IMR-90 (cell line): ENCODE measurements at regions not wholly inside any gene's neighbourhood (a gene's known extent, or its start where the extent isn't known, plus 50 kb on each side); places are given as distances from the start of the nearest gene placed in this dataset.

ENCODE experiments used
- ATAC-seq: fragments of 200-7000 bp; cut with Tn5 transposase; 2 replicates; pipeline ENCODE4 v1.9.1; 2020; ENCODE audit warnings: low read depth, mild to moderate bottlenecking, moderate library complexity
- BruUV-seq: library from RNA; stranded (reverse); fragments of 400-500 nt; replicated peaks from 2 replicates; lab custom pipeline; 2021; lab: Mats Ljungman, UMichigan
- CTCF ChIA-PET: fragments of 300-600 bp; formaldehyde crosslinking; extraction: SDS; loops from one replicate; lab custom pipeline; 2021; ENCODE audit warnings: antibody characterized with exemption; lab: Yijun Ruan, JAX
- POLR2A ChIA-PET: fragments of 300-600 bp; sonication (Branson Sonifier 250); formaldehyde crosslinking; loops from one replicate; lab custom pipeline; 2022; ENCODE audit warnings: antibody characterized with exemption; ENCODE audit not compliant: unreplicated experiment; lab: Charles Lee
- DNase-seq: peaks from one replicate; pipeline ENCODE4 v3.0.0; 2013
- H2AFZ ChIP-seq: replicated peaks from 2 replicates; pipeline ENCODE3; 2013; ENCODE audit warnings: low read length, mild to moderate bottlenecking; ENCODE audit not compliant: poor library complexity
- H2AK5ac ChIP-seq: 2 replicates; pipeline ENCODE4 v1.6.1; 2013; ENCODE audit warnings: low read depth, low read length, inconsistent platforms
- H2AK9ac ChIP-seq: replicated peaks from 2 replicates; pipeline ENCODE3; 2013; ENCODE audit warnings: mild to moderate bottlenecking, low read depth, low read length, moderate library complexity; ENCODE audit not compliant: poor library complexity
- H2BK120ac ChIP-seq: 2 replicates; pipeline ENCODE4 v1.6.1; 2013; ENCODE audit warnings: low read depth, low read length, inconsistent platforms
- H2BK15ac ChIP-seq: 3 replicates; pipeline ENCODE4 v1.6.1; 2013; ENCODE audit warnings: low read depth, low read length, inconsistent platforms
- H2BK20ac ChIP-seq: 2 replicates; pipeline ENCODE4 v1.6.1; 2013; ENCODE audit warnings: low read depth, mild to moderate bottlenecking, inconsistent platforms, low read length, moderate library complexity
- H2BK5ac ChIP-seq: 2 replicates; pipeline ENCODE4 v1.6.1; 2013; ENCODE audit warnings: mild to moderate bottlenecking, low read depth, low read length, inconsistent platforms; ENCODE audit not compliant: poor library complexity, severe bottlenecking
- H3K14ac ChIP-seq: replicated peaks from 2 replicates; pipeline ENCODE4 v1.6.1; 2013; ENCODE audit warnings: low read depth, low read length, inconsistent platforms
- H3K18ac ChIP-seq: 2 replicates; pipeline ENCODE4 v1.6.1; 2013; ENCODE audit warnings: low read depth, low read length, control low read depth
- H3K23ac ChIP-seq: 2 replicates; pipeline ENCODE4 v1.6.1; 2013; ENCODE audit warnings: low read depth, low read length, inconsistent platforms
- H3K27ac ChIP-seq: 2 replicates; pipeline ENCODE4 v1.5.1; 2013; ENCODE audit warnings: mild to moderate bottlenecking, control low read depth, low read length; ENCODE audit not compliant: insufficient read depth
- H3K27me3 ChIP-seq: 2 replicates; pipeline ENCODE4 v1.6.1; 2013; ENCODE audit warnings: low read length; ENCODE audit not compliant: control insufficient read depth, insufficient read depth
- H3K36me3 ChIP-seq: 2 replicates; pipeline ENCODE4 v1.6.1; 2013; ENCODE audit warnings: low read length, mixed read lengths; ENCODE audit not compliant: control insufficient read depth, insufficient read depth
- H3K4ac ChIP-seq: 2 replicates; pipeline ENCODE4 v1.6.1; 2013; ENCODE audit warnings: low read depth, low read length, inconsistent platforms
- H3K4me1 ChIP-seq: 2 replicates; pipeline ENCODE4 v1.6.1; 2013; ENCODE audit warnings: low read length, mixed read lengths; ENCODE audit not compliant: control insufficient read depth, insufficient read depth
- H3K4me2 ChIP-seq: 2 replicates; pipeline ENCODE4 v1.6.1; 2013; ENCODE audit warnings: low read depth, mild to moderate bottlenecking, control low read depth, low read length, moderate library complexity
- H3K4me3 ChIP-seq: 2 replicates; pipeline ENCODE4 v1.5.1; 2013; ENCODE audit warnings: low read depth, mild to moderate bottlenecking, control low read depth, low read length, moderate library complexity; ENCODE audit not compliant: insufficient read depth
- H3K56ac ChIP-seq: 2 replicates; pipeline ENCODE4 v1.6.1; 2013; ENCODE audit warnings: low read length, inconsistent platforms; ENCODE audit not compliant: insufficient read depth; ENCODE audit errors: extremely low read depth
- H3K79me1 ChIP-seq, 2 experiments: 2 replicates each; pipeline ENCODE4 v1.6.1; 2013; ENCODE audit warnings: low read length in 2 of 2, inconsistent platforms in 1 of 2, low read depth in 1 of 2
- H3K9ac ChIP-seq: 2 replicates; pipeline ENCODE4 v1.6.1; 2013; ENCODE audit warnings: low read depth, low read length, control low read depth
- H3K9me1 ChIP-seq: 2 replicates; pipeline ENCODE4 v1.6.1; 2013; ENCODE audit warnings: low read length, inconsistent platforms; ENCODE audit not compliant: insufficient read depth
- H3K9me3 ChIP-seq: 2 replicates; pipeline ENCODE4 v1.6.1; 2013; ENCODE audit warnings: low read length; ENCODE audit not compliant: control insufficient read depth, insufficient read depth
- H4K20me1 ChIP-seq: 2 replicates; pipeline ENCODE4 v1.6.1; 2013; ENCODE audit warnings: low read length, inconsistent platforms; ENCODE audit not compliant: insufficient read depth
- H4K5ac ChIP-seq: 2 replicates; pipeline ENCODE4 v1.6.1; 2013; ENCODE audit warnings: mild to moderate bottlenecking, low read depth, low read length, control low read depth
- H4K8ac ChIP-seq, 2 experiments: 2 replicates each; pipeline ENCODE4 v1.6.1; 2013; ENCODE audit warnings: low read depth in 2 of 2, low read length in 2 of 2, control low read depth in 1 of 2, inconsistent platforms in 1 of 2
- H4K91ac ChIP-seq: 2 replicates; pipeline ENCODE4 v1.6.1; 2013; ENCODE audit warnings: low read depth, low read length, inconsistent platforms; ENCODE audit not compliant: insufficient read depth
- BHLHE40 ChIP-seq: fragments of 150-350 bp; IDR thresholded peaks from 2 replicates; pipeline ENCODE4 v1.6.1; 2016; ENCODE audit warnings: mild to moderate bottlenecking, low read depth, low read length
- CEBPB ChIP-seq: IDR thresholded peaks from 2 replicates; pipeline ENCODE4 v1.6.1; 2012; ENCODE audit warnings: low read depth, low read length, improper control_type of control experiment
- CHD1 ChIP-seq: IDR thresholded peaks from 2 replicates; pipeline ENCODE4 v1.6.1; 2012; ENCODE audit warnings: low read depth, low read length, improper control_type of control experiment
- CTCF ChIP-seq: conservative IDR thresholded peaks from 2 replicates; pipeline ENCODE4 v1.5.1; 2012; ENCODE audit warnings: mild to moderate bottlenecking, low read depth, low read length, improper control_type of control experiment
- ELK1 ChIP-seq: fragments of 150-350 bp; IDR thresholded peaks from 2 replicates; pipeline ENCODE4 v1.6.1; 2016; ENCODE audit warnings: low read depth, mild to moderate bottlenecking, low read length, moderate library complexity, borderline replicate concordance
- MAFK ChIP-seq: IDR thresholded peaks from 2 replicates; pipeline ENCODE4 v1.6.1; 2012; ENCODE audit warnings: low read depth, low read length, improper control_type of control experiment
- MAZ ChIP-seq: IDR thresholded peaks from 2 replicates; pipeline ENCODE4 v1.6.1; 2012; ENCODE audit warnings: low read depth, mild to moderate bottlenecking, low read length, improper control_type of control experiment, moderate library complexity, borderline replicate concordance
- MXI1 ChIP-seq: IDR thresholded peaks from 2 replicates; pipeline ENCODE4 v1.6.1; 2012; ENCODE audit warnings: low read depth, mild to moderate bottlenecking, low read length, moderate library complexity, borderline replicate concordance
- NFE2L2 ChIP-seq: fragments of 150-350 bp; IDR thresholded peaks from 2 replicates; pipeline ENCODE4 v1.6.1; 2016; ENCODE audit warnings: low read depth, mild to moderate bottlenecking, low read length
- POLR2A ChIP-seq: IDR thresholded peaks from 2 replicates; pipeline ENCODE4 v1.6.1; 2012; ENCODE audit warnings: mild to moderate bottlenecking, low read depth, low read length
- RAD21 ChIP-seq: IDR thresholded peaks from 2 replicates; pipeline ENCODE4 v1.6.1; 2012; ENCODE audit warnings: low read length, improper control_type of control experiment
- RCOR1 ChIP-seq: IDR thresholded peaks from 2 replicates; pipeline ENCODE4 v1.6.1; 2012; ENCODE audit warnings: mild to moderate bottlenecking, low read length, improper control_type of control experiment; ENCODE audit not compliant: insufficient replicate concordance
- RFX5 ChIP-seq: IDR thresholded peaks from 2 replicates; pipeline ENCODE4 v1.8.0; 2012; ENCODE audit warnings: low read depth, mild to moderate bottlenecking, low read length, moderate library complexity
- SMC3 ChIP-seq: fragments of 150-350 bp; IDR thresholded peaks from 2 replicates; pipeline ENCODE4 v1.6.1; 2016; ENCODE audit warnings: low read depth, mild to moderate bottlenecking, antibody characterized with exemption, low read length, moderate library complexity
- USF2 ChIP-seq: fragments of 150-350 bp; IDR thresholded peaks from 2 replicates; pipeline ENCODE4 v1.6.1; 2017; ENCODE audit warnings: mild to moderate bottlenecking, antibody characterized with exemption, low read length, low read depth
- WGBS, 2 experiments: methylation state at CpG; one replicate each; pipeline versions ENCODE4 v1.1.5 to v1.1.7; 2013; ENCODE audit warnings: missing lambda C conversion rate in 2 of 2; ENCODE audit not compliant: insufficient read length in 1 of 2; ENCODE audit errors: extremely low coverage in 2 of 2; 5-methylcytosine and 5-hydroxymethylcytosine counted together
- dilution Hi-C: fragments of 300-500 bp; cut with HindIII; formaldehyde crosslinking; loops from one replicate; pipeline ENCODE4 v1.14.3; 2018; ENCODE audit warnings: low sequenced_read_pairs; ENCODE audit not compliant: unreplicated experiment
- in situ Hi-C: fragments of 300-500 bp; cut with MboI; formaldehyde crosslinking; loops from 3 replicates; pipeline ENCODE4 v1.14.3; 2019; ENCODE audit warnings: low sequenced_read_pairs, inconsistent platforms, mixed read lengths
- intact Hi-C: fragments of 100-400 bp; cut with micrococcal nuclease; formaldehyde crosslinking; loops from 2 replicates; pipeline ENCODE4 v1.10.0; 2022

GRCh38 chr2:226463154-226463553 is 336.5 kb downstream of the IRS1 start:
- Histone ChIP-seq H3K9me3 (no peaks in the 10 kb centered on the region), H2BK15ac (no peak overlapping the region), H2AK9ac (no peak overlapping the region), H2AFZ (no peak overlapping the region), H3K4ac (no peak overlapping the region), H2BK5ac (no peak overlapping the region), H3K27me3 (no peaks in the 10 kb centered on the region), H4K91ac (no peak overlapping the region), H3K4me1 (peaks cover 2% of the 10 kb centered on the region; the same call in 1 of the 2 replicates), H3K9me1 (no peaks in the 10 kb centered on the region), H4K20me1 (no peaks in the 10 kb centered on the region), H3K56ac (no peak overlapping the region), H4K5ac (no peak overlapping the region), H2BK20ac (no peak overlapping the region), H3K4me3 (no peak overlapping the region), H4K8ac (no peak overlapping the region), H3K4me2 (no peak overlapping the region), H3K9ac (no peak overlapping the region), H2BK120ac (no peak overlapping the region), H3K36me3 (no peaks in the 10 kb centered on the region), H3K23ac (no peak overlapping the region), H3K27ac (no peak overlapping the region), H3K79me1 (no peaks in the 10 kb centered on the region), H3K18ac (no peak overlapping the region), H2AK5ac (no peak overlapping the region), H3K14ac (no peak overlapping the region)
- no TSS peak for BruUV-seq
- ChIA-PET POLR2A (no interaction called here), CTCF (no interaction called here)
- no peak for ATAC-seq
- DNase-seq = no peak
- WGBS, 2 experiments = no CpG with 5 or more reads among the region's 2 CpGs
- TF ChIP-seq SMC3 (no peak), RCOR1 (no peak), ELK1 (no peak), MXI1 (no peak), CEBPB (no peak), CTCF (no peak), POLR2A (no peak), BHLHE40 (no peak), RAD21 (no peak), USF2 (no peak), CHD1 (no peak), NFE2L2 (no peak), MAFK (no peak), MAZ (no peak), RFX5 (no peak)
- in situ Hi-C loops (no loop called here), intact Hi-C loops (no loop called here), dilution Hi-C loops (no loop called here)
